HG03108 (cell line): ENCODE measurements at regions not wholly inside any gene's neighbourhood (a gene's known extent, or its start where the extent isn't known, plus 50 kb on each side); places are given as distances from the start of the nearest gene placed in this dataset.

Experiments
- ATAC-seq: cut with Tn5 transposase; IDR thresholded peaks from one replicate; pipeline ENCODE4 v1.9.1; 2021; ENCODE audit warnings: moderate library complexity; ENCODE audit not compliant: unreplicated experiment

DNA sequence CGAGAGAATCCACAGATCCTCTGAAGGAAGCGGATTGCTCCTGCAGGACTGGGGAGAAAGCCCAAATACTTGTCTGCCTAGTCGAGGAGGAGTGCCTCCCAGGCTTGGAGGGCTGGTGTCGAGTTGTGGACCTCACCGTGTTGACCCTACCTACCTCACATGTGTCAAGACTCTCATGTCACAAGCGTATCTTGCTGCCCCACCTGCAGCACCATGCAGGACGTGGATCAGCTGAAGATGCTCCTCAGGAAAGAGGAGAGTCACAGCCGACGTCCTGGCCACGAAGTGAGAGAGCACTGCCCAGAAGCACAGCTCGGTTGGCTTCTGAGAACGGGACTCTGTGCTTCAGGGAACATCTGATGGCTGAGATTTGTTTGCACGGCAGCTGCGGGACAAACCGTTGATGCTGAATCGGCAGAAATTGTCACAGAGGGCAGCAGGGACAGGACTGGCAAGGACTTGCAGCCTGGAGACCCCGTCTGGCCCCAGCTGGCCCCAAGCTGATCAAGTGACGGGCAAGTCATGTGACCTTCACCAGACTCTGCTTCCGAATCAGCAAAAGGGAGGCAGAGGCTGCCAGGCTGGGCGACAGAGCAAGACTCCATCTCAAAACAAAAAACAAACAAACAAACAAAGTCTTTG is 119.1 kb upstream of the ITGA1 start:
- no peak for ATAC-seq

DNA sequence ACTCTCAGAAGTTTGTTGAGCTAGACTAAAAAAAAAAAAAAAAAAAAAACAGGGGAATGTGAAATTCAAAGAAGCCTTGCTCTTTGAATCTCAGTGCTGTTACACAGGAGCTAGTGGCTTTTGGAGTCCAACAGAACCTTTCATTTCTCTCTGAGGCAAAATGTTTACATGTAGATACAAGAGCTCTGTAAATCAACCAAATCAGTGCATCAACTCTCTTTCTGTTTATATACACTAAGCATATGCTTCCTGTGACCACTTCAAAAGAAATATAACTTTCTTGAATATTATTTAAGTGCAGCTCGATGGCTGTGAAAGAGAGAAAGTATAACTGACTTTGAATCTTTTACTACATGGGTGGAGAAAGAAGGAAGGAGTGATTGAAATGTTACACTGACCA is 115.3 kb upstream of the ITGA1 start:
- no peak for ATAC-seq

DNA sequence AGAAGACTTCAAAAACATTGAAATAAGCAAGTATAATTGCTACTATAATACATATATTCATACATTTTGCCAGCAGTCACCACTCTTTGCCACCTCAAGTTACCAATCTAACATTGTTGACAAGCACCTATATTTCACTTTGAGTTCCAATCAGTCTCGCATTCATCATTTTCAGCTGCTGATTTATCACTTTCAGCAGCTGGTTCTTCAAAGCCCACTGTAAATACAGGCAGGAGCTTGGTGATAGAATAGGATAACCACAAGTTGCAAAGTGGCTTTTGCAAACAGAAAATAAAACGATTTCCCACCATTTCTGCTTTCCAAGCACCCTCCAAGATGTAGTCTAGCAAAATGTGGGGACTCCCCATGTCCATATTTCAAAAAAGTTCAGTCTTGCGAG is 114.2 kb upstream of the ITGA1 start:
- no peak for ATAC-seq

DNA sequence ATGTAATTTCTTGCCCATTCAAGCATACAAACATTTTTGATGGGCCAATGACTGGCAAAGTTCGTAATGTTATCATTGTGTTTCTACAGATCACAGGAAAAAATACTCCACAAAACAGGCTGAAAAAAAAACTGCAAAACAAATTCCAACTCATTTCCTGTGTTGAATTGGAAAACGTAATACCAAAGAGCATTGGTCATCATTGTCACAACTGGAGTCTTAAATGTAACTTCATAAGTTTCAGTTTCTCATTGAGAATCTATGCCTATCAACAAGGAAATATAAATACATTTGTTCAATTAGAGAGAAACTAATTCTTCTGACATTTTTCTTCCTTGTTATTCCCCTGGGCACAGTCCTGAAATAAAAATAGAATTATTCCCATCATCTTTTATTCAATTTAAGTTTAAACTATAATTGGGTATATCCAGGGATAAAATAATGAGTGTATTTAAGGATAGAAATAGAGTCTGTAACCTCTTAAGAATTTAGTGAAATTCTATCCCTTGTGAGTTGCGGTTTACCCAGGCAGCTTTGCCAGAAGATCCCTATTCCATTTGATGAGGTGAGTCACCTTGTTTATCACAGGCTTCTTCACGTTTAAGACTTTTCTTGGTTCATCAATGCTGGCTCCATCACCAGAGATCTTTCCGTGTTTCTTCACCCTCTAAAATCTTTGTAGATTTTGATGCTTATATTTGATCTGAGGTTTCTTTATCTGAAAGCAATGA is 112.7 kb upstream of the ITGA1 start:
- no peak for ATAC-seq

DNA sequence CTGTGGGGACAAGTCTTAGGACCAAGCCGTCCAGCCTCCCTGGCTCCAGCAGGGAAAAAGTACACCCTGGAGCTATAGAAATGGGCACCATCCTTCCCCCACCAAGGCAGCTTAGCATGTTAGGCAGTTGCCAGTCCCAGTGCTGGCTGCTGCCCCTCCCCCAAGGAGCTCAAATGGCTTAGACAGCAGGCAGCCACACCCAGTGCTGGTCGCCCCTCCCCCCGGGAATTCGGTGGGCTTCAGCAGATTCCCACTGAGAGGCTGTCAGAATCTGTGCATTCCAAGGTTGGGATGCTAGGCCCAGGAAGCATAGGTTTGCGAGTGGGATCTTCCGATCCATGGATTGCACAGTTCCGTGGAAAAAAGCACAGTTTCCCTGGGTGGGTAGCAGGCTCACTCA is 105.2 kb upstream of the ITGA1 start:
- no peak for ATAC-seq

DNA sequence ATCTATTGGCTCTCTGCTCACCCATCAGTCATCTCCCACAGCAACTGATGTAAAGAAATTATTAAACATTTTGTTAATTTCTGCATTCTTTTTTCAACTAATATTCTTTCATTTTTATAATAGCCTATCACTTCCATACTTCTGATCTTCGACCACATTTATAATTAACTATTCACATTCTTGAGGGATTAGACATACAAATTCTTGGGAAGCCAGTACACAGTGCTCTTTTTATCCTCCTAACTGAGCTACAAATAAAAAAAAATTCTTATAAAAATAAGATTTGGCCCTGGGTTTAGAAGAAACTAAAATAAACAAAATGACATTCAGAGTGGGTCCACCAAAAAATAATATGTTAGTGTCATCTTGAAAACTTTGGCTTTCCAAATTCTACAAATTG is 103.7 kb upstream of the ITGA1 start:
- no peak for ATAC-seq

DNA sequence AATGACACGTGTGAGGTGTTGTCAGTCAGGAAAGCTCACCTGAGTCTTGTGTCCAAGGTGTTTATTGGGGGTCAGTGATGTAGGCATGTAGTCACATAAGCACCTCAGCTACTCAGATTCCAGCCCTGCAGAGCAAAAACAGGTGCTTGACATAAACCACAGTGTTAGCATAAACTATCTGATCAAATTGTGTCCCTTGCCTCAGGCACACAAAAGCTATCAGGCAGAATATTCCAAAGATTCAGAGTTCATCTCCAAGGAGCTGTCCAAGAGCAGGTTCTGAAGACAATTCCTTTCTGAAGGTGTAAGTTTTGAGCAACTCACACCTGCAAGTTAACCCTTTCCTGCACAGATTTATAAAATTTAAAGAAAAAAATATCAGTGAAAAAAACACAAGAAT is 102.2 kb upstream of the ITGA1 start:
- no peak for ATAC-seq

DNA sequence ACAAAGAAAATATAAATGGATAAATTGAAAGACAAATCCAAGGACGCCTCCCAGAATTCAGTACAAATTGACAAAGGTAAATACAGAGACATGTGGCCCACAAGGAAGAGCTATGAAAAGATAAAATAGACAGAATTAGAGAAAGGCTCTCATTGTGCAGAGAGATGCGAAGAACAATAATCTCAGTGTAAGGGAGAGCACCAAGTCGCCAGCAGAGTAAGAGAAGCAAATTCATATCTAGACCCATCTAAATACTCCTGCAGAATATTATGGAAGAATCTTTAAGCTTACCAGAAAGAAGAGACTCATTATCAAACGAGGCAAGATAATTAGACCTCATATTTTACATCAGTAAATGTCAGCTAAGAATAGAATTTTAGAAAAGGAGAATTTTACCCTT is 101.7 kb upstream of the ITGA1 start:
- ATAC-seq: no peak

DNA sequence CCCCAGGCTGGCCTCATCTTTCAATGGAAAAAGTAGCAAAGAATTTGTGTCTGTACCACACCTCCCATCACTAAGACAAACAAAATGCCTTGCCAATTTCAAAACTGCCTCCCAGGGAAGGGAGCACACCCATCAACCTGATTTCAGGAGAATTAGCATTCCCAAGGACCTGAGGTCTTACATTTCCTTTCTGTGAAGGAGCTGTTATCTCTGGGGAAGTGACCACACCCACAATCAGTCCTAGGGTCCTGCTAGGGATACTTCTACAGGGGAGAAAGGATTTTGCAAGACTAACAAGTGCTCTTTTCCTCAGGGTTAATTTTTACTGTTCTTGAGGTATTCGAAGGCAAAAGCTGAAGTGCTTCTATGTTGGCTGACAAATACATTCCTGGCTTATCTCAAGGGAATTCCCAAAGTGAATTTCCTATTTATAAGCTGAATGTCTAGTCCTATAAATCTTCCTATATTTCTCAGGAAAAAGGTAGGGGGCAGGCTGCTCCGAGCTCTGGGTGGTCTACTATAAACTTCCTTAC is 97.4 kb upstream of the ITGA1 start:
- no peak for ATAC-seq

DNA sequence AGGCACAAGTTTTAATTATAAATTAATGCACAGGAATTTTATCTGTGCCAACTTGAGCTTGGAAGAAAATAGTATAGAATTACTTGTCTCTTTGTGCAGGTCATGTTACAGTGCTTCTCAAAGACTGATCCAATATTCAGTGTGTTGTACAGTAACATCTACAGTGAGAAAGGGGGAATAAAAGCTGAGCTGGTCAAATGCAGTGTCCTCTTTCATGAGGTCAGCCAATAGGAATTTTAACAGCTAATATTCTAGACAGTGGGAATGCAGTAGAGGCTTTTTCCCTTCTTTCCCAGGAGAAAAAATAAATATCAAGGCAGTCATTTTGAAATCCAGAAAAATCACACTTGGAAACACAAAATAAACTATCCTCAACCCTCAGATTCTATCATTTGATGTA is 95.7 kb upstream of the ITGA1 start:
- ATAC-seq: no peak

DNA sequence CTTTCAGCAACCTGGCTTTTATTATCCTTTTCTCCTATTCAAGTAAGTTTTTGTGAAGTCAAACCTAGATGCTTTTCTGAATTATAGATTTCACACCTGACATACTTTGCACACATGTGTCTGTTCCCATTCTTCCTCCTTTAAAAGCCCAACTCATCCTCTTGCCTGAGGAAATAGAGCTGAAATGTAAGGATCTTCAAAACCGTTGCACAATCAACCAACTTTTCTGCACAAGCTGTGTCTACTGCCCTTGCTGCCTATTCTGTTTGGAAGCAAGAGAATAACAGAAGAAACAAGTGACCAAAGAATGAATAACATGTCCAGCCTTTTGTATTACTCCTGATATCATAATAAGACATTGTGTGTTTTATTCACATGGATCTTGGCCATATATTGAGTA is 95.1 kb upstream of the ITGA1 start:
- no peak for ATAC-seq

DNA sequence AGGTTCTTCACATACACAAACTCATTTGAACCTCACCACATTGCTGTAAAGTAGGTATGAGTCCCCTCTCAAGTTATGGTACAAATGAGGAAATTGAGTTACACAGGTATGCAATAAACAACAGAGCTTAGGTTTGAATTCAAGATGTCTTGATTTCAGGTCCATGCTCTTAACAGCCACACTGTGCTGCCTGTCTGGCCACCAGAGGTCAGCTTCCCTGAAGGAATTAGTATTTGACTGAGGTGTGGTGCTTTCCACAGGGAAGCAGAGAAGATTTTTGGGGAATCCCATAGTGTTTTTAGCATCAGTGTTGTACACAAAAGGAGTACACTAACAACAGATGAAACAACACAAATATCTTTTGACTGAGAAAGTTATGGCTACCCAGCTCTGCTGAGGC is 94.4 kb upstream of the ITGA1 start:
- no peak for ATAC-seq

DNA sequence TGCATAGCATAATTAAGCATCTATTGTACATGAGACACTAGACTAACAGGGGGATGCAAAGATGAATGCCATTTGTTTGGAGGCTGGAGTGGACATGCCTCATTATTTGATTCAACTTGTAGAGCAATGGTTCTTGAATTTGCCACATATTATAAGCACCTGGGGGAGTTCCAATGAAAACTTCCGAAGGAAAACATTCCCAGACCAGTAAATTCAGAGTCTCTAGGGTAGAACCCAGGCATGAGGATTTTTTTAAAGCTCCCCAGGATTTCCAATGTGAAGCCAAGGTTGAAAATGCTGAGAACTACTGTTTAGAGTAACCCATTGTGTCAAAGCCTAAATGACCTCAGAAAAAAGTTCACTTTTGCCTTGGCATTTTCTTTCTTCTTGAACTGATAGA is 93.9 kb upstream of the ITGA1 start:
- no peak for ATAC-seq

DNA sequence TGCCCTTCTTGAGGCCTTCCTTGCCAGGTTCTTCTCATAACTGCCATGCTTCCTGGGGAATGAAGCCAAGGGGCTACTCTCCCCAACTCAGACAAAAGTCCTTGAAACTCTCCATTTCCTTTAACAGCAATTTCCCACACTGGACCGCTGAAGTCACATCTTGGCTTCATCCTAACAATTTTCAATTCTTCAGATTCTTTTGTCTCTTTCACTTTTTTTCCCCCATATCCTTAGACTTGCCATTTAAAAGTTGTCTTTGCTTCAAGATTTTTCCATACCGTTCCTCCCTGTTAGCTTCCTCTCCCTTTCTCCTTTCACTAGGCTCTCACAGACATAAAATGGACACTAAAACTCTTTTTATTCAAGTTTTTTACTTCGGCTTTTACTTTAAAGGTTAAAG is 93.1 kb upstream of the ITGA1 start:
- no peak for ATAC-seq

DNA sequence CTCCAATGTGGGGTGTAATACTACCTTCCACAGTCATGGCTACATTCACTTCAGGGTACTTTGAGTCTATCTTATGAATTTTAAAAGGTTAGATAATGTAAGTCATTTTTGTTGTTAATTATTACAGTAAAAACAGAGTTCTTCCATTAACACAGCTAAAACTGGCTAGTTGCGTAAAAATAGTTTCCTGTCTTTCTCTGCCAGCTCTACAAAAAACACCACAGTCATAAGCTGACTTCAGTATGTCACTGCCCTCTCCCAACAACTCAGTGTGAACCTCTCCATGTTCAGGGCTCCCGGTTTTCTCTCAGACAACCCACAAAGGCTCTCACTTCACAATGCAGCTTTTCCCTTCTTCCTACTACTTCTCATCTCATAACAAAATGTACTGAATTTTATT is 84.8 kb upstream of the ITGA1 start:
- ATAC-seq: no peak

DNA sequence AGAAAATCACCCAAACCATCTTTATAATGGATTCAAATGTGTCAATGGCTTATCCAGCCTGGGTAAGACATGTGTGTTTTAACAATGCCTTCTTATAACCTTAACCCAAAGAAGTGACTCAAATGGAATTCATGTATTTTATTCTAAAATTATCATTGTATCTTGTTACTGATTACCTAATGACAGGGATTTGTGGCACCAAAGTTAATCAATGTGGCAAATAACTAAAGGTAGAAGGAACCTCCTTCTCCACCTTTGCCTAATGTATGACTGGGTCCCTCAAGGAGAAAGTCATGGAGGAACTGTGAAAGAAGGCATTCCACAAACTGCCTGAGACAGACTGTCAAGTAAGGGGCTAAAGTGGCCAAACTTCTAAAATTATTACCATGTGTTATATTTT is 84.4 kb upstream of the ITGA1 start:
- no peak for ATAC-seq

DNA sequence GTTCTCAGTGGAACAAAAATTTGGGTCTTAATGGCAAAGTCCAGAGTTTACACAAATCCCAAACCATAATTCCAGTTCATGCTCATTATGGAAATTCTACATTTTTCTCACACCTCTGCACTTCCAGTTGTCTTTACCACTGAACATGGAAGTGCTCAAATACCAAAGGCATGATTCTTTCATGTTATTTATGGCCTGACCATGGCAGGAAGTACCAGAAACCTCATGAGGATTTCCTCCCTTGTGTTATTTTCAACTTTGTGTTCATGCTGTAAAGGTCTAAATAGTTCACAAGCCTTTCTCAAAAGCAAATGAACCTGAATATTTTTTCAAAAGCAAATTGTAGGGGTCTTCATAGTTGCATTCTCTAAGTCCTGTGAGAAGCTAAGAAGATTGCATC is 82.0 kb upstream of the ITGA1 start:
- no peak for ATAC-seq

DNA sequence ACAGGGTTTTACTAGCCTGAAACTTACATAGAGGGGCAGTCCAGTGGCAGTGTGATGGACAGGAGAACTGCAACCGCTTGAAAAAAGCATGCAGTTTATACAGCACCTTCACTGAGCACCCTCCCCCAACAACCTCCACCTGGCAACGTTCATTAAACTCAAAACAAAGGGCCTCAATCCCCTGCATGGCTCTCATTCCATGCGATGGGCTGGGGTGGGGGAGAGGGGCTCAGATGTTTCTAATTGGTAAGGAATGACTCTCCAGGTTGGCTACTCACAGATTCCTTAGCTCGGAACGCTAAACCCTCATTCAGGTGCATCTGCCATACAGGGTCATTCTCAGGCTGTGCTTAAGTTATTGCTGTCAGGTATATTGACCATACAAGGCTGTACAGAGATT is 80.9 kb upstream of the ITGA1 start:
- ATAC-seq: no peak

DNA sequence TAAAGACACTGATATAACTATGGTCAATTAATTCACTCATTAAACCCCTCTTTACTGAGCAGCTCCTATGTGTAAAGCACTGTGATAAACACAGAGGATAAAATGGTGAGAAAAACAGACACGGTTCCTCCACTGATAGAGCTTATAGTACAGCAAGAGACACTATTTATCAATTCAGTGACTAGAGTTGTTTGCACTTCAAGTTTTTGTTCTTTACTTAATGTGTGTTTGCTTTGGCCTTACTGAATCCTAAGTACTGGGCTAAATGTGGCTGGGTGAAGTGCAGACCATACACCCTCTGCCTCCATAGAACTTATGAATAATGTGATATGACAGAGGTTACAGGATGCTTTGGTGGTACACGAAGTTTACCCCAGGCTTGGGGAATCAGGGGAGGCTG is 80.1 kb upstream of the ITGA1 start:
- ATAC-seq: no peak

DNA sequence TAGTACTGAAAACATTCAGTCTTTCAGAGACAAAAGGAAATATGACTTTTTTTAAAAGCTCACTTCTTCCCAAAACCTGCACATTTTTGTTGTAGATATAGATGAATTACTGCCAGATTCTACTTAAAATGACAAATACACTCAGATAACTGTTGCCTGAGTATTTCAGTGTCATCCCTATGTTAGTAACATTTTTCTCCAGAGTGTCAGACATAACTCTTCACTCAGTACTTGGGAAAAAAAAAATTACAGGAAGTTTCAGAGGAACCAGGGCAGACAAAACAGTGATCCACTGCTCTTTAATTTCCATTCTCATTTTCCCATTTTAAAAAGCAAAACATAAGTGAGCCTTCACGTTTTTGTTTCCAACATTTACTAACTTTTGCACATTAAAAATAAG is 79.3 kb upstream of the ITGA1 start:
- ATAC-seq: no peak

DNA sequence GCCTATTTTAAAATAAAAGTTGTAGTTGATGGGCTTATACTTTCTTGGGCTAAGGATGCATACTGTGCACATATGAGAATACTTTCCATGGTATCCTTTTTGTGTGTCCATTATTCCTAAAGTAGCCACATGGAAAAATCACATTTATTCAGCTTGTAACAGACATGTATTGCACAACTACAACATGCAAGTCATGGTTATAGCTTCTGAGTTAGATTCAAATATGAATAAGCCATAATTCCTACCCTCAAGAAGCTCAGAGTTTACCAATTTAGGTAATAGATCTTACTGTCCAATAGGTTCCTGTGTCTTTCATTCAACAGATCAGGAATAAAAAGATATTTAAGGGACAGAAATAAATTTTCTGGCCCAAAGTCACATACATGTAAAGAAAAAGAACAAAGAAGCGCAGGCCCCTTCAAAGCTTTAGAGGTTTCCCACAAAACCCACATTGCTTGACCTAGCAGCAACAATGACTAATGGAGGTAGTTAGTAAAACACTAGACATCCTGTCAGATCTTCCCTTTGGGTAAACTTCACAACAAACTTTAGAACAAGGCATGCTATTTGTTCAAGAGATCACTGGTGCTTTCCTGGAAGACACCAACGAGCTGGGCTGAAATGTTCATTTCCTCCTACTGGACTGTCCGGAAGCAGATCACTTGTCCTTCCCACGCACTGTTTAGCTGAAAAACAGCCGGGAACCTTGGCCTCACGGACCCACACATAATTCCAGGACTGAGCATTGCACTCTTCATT is 78.4 kb upstream of the ITGA1 start:
- ATAC-seq: peak; percentile 67
